NCI-H446 (cell line): ENCODE measurements at regions not wholly inside any gene's neighbourhood (a gene's known extent, or its start where the extent isn't known, plus 50 kb on each side); places are given as distances from the start of the nearest gene placed in this dataset.
"Not testable (repeated sequence)": the region's sequence is repeated elsewhere in the genome, so short reads cannot be mapped to it uniquely, and the experiment has no call there.

ENCODE experiments used
- DNase-seq, 2 experiments: peaks; one replicate each; lab custom pipeline; 2025; lab: John Stamatoyannopoulos, UW

DNA sequence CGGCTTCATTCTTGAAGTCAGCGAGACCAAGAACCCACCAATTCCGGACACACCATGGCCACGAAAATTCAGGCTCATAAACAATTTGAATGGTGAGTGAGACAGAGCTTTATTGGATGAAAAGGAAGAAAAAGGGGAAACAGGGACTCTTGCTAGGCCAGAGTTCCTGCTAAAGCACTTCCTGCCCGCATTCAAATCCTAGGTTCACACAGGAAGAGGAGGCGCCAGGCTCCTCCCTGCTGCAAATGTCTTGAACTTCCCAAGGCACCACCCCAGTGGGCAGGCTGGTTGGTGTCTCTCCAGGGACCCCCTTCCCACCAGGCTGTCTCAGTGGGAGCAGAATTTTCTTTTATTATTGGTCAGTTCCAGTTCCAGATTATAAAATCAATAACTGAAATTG lies 121.2 kb downstream of the FSCB start:
- DNase-seq: no peak

DNA sequence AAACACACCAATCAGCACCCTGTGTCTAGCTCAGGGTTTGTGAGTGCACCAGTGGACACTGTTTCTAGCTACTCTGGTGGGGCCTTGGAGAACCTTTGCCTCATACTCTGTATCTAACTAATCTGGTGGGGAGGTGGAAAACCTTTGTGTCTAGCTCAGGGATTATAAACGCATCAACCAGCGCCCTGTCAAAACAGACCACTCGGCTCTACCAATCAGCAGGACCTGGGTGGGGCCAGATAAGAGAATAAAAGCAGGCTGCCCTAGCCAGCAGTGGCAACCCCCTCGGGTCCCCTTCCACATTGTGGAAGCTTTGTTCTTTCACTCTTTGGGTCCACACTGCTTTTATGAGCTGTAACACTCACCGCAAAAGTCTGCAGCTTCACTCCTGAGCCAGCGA lies 121.8 kb downstream of the FSCB start:
- not testable (repeated sequence) for DNase-seq

DNA sequence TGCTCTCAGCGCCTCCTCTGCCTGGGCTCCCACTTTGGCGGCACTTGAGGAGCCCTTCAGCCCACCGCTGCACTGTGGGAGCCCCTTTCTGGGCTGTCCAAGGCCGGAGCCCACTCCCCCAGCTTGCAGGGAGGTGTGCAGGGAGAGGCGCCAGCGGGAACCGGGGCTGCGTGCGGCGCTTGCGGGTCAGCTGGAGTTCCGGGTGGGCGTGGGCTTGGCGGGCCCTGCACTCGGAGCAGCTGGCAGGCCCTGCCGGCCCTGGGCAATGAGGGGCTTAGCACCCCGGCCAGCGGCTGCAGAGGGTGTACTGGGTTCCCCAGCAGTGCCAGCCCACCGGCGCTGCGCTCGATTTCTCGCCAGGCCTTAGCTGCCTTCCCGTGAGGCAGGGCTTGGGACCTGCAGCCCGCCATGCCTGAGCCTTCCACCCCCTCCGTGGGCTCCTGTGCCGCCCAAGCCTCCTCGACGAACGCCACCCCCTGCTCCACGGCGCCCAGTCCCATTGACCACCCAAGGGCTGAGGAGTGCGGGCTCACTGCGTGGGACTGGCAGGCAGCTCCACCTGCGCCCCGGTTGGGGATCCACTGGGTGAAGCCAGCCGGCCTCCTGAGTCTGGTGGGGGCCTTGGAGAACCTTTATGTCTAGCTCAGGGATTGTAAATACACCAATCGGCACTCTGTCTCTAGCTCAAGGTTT lies 122.3 kb downstream of the FSCB start:
- DNase-seq: not testable (repeated sequence)

DNA sequence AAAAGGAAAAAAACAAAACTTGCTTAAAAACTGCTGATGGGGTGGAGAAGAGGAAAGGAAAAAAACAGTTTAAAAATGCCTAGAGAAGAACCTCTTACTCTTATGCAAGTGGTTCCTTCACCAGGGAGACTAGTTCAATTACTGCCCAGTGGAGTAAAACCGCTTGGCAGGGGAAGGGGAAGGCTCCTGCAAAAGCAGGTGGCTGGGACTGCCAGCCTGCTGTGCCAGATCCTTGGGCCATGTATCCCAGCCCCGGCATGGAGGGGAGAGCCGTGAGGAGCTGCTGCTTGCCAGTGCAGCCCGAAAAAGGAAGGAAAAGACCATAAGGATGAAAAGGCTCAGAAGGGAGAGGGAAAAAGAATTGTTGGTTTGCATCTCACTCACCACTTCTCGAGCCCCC lies 123.0 kb downstream of the FSCB start:
- DNase-seq: peak; percentile 4 to 68

DNA sequence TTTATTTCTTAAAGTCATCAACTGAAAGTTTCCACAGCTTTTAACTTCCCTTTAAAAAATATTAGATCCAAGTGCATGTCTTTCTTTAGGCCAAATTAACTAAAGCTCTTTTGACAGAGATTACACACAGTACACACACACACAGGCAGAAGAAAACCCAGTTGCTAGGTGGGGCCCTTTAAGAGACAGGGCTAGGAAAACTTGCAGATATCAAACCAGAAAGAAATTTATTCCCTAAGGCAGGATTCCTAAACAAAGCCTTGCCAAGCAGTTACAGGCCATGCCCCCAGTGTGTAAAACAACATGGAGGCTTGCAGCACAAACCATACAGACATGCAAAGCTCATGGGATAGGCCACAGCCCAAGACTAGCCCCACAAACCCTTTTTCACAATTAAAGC lies 123.4 kb downstream of the FSCB start:
- no peak for DNase-seq

DNA sequence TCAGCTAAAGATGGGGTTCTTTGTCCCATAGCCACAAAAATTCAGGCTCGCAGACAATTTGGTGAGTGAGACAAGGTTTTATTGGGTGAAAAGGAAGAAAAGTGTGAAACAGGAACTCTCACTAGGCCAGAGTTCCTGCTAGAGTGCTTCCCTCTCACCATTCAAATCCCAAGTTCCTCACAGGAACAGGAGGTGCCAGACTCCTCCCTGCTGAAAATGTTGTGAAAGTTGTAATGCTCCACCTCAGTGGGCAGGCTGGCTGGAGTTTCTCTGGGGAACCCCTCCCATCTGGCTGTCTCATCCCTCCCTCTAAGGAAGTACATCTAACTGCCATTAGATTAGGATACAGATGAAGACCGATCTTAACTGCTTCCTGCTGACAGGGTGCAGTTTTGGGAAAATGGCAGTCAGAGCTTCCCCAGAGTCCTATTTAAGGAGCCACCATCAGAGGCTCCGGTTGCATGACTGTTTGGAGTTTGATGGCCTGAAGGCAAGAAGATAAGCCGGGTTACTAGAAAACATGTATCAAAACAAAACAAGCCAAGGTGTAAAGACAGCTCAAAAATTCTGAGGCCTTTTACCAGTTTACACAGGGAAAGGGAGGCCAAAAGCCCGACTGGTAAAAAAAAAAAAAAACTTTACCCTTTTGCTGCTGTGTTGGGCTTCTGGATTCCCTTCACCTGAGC lies 127.6 kb downstream of the FSCB start:
- DNase-seq: no peak

DNA sequence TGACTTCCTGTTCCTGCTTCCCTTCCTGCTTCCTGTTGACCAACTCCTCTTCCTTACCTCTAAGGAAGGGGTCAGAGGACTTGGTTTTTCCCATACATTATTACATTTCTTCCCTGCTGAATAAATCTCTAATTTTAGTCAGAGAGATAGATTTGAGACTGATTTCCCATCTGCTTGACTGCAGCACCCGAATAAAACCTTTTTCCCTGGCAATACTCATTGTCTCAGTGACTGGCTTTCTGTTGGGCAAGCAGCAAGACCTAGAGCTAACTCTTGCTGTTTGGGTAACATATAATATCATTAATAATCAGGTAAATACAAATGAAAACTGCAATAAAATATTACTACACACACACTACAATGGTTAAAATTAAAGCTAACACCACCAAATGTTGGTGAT lies 132.2 kb downstream of the FSCB start:
- DNase-seq: no peak

DNA sequence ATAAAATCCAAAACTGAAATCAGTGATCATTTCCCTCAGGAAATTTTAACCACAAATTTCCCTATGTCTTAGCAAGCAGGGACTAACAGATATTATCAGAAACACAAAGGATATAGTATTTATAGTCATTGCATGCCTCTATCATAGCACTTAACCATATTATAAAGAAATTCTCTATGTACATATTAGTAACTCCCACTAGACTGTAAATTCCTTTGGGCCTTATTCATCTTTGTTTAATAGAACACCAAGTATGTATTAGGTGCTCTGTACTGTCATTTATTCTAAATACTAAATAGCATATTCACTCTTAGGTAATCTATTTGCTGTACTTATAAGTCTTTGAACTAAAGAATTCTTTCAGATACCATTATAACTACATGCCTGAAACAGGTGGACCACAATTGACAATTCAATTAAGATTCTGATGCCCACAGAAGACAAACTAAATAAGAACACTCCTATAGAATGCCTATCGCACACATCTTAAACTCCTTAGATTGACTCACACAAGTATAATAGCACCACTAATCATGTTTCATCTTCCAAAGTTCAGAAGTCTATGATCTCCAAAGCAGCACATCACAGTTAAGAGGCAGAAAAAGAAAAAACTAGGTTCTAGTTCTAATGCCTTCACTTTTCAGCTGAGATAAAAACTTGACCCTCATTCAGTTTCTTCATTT lies 134.1 kb downstream of the FSCB start:
- no peak for DNase-seq

DNA sequence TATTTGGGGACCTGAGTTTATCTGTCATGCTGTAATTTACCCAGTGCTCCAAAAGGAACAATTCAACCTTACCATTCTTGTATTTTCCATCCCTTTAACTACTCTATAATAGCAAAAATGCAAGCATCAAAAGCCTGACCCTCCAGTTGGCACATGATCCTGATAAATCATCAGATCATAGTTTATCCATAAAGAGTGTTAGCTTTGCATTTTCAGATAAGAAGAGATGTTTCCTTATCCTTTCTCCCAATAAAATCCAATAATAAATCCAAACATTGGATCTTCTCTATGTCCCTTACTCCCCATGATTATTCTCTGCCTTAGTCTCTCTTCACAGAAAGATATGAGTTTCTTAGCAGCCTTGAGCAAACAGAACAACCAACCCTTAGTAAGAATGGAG lies 134.9 kb downstream of the FSCB start:
- DNase-seq: no peak

DNA sequence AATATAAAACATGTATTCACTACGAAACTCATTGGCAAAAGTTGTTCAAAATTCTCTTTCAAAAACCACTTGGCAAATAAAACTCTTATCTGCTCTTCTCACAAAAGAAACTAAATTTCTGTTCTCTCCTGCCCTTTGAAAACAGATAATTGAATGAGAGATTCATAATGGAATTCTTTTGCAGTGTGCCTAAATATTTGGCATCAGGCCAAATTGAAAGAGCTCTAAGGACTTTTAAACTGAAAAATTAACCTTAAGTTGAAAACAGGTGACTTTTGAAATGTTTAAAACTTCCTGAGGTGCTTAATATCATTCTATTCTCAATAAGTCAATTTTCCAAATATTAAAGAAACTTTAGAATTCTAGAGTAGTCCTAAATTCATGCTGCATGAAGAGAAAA lies 136.4 kb downstream of the FSCB start:
- peak in 1 of 2 experiments; percentile 10 for DNase-seq

DNA sequence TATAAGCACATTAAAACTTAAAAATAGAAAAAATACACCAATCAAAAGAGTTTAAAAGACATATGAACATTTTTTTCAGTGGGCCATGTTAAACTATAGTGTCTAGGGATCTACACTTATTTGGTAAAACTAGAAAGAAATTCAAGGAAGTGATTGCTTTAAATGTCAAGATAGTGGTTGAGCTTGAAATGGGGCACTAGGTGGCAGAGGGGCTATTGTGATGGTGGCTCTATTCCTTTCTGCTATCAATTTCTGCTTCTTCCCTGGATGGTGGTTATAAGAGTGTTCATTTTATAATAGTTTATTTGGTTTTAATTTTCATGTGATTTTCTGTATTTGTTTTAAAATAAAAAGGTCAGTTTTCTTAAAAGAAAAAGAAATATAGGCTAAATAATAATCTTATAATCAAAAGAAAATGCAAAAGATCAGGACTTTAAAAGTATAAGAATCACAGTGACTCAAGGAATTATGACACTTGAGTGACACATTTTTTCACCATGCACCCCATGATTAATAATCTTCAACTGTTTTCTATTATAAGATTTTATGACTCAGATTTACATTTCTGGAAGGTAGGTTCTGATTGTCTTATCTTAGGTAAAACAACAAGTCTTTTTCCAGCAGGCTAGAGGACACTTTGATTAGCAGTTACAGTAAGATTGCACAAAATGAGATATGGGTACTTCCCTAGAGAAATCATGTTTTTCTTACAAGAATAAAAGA lies 137.5 kb downstream of the FSCB start:
- peak in 1 of 2 experiments; percentile 8 for DNase-seq

DNA sequence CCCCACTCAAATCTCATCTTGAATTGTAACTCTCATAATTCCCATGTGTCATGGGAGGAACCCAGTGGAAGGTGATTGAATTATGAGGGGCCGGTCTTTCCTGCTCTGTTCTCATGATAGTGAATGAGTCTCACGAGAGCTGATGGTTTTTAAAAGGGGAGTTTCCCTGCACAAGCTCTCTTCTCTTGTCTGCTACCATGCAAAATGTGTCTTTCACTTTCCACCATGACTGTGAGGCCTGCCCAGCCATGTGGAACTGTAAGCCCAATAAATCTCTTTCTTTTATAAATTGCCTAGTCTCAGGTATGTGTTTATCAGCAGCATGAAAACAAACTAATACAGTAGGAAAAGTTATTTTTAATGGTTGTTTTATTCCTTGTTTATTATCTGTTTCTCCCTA lies 146.0 kb downstream of the FSCB start:
- no peak for DNase-seq

DNA sequence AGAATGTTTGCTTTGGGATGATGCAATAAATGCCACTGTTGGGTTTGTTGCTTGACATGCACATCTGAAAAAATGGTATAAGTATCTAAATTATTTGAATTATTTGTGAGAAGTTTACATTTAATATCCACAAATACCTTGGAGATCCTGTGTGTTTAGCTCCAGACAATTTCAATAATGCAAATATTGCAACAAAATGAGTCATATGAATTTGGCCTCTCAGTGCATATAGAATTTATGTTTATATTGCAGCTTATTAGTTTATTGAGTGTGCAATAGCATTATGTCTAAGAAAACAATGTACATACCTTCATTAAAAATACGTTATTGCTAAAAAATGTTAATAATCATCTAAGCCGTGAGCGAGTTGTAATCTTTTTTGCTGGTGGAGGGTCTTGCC lies 153.3 kb downstream of the FSCB start:
- no peak for DNase-seq

DNA sequence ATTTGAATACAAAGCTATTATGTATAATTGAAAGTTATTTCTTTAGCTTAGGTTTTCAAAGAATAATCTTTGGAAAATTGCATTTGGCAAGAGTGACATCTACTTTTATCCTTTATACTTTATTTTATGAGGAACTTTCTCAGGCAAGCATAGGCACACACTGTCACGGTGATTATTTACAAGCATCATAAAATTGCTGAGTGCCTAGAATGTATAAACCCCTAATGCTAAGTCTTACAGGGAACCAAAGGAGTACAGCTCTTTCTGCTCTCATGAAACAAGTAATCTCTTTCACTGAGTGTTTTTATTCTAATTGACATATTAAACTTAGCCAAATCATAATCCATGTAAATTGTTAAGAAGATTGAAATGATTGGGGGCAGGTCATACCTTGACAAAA lies 154.9 kb downstream of the FSCB start:
- DNase-seq: no peak

DNA sequence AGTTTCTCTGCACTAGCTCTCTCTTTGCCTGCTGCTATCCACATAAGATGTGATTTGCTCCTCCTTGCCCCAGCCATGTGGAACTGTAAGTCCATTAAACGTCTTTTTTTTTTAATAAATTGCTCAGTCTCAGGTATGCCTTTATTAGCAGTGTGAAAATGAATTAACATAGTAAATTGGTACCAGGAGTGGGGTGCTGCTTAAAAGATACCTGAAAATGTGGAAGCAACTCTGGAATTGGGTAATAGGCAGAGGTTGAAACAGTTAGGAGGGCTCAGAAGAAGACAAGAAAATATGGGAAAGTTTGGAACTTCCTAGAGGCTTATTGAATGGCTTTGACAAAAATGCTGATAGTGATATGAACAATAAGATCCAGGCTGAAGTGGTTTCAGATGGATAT lies 159.8 kb downstream of the FSCB start:
- DNase-seq: no peak

DNA sequence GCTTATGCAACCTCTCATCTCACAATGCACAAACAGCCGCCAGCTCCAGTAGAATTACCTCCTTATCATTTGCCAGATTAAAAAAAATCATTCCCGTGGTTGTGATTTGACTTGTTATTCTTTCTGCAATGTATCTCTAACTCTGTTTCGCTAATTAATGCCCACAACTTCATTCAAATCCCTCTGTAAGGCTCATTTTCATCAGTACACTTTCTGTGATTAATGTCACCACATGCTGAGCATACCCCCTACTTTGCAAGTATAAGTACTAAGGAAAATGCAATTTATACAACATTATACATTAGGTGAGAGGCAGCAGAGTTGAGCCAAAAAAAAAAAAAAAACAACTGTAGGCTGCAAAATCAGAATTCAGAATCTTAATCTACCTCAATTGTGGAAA lies 166.0 kb downstream of the FSCB start:
- no peak for DNase-seq

DNA sequence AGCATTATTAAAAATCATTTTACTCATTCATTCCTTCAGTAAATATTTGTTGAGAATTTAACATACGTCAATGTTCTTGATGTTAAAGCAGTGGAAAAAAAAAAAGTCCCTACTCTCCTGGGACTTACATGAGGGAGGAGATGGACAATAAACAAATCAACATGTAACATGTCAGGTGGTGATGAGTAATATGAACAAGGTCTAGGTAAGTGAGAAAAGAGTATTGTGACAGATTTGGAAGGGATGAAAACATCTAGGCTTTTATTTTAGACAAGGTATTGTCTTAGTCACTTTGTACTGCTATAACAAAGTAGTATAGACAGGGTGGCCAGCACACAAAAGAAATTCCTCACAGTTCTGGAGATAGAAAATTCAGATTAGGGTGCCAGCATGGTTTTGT lies 167.2 kb downstream of the FSCB start:
- DNase-seq: no peak

DNA sequence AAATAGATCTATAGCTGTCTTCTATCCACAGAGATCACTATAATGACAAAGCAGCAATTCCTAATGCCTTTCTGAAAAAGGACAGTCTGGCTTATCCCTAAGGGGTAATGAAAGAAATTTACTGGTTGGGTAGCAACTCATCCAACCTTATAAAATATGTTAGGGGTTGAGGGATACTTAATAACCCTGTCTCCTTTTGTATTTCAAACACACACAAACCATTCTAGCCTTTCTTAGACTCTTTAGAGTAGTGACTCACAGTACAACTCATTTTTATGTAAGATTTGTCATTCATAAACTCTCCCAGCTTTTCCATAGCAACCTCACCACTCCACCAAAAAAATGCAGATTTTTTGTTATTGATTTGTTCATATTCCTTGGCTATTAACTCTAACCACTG lies 167.9 kb downstream of the FSCB start:
- DNase-seq: no peak

DNA sequence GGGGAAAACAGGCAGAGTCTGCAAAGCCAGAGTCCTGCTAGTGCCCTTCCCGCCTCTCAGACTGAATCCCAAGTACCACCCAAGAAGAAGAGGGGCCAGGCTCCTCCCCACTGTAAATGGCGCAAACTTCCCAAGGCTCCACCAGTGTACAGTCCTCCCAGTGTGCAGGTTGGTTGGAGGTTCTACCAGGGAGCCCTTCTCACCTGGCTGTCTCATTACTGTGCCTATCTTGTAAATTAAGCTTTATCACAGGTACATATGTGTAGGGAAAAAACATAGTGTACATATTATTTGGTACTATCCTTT lies 189.7 kb downstream of the FSCB start:
- DNase-seq: no peak

DNA sequence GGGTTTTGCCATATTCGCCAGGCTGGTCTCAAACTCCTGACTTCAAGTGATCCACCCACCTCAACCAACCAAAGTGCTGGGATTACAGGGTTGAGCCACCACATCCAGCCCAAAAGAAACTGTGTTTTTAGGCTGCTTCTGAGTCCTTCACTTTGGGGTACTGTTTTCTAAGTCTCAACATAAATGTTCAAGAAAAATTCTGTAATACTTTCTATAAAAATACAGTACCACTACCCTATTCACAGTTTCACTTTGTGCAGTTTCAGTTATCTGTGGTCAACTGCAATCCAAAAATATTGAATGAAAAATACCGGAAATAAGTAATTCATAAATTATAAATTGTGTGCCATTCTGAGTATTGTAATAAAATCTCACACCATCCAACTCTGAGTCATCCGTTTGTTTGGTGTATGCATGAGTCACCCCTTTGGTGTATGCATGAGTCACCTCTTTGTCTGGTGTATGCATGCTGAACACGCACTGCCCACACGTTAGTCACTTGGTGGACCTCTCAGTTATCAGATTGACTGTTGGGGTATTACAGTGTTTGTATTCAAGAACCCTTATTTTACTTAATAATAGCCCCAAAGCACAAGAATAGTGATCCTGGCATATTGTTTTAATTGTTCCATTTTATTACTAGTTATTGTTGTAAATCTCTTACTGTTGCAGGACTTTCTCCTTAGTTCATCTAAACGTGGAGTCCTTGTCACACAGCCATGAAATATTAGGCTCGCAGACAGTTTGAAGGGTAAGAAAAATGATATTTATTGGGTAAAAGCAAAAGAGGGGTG lies 190.2 kb downstream of the FSCB start:
- peak in 1 of 2 experiments; percentile 61 for DNase-seq

DNA sequence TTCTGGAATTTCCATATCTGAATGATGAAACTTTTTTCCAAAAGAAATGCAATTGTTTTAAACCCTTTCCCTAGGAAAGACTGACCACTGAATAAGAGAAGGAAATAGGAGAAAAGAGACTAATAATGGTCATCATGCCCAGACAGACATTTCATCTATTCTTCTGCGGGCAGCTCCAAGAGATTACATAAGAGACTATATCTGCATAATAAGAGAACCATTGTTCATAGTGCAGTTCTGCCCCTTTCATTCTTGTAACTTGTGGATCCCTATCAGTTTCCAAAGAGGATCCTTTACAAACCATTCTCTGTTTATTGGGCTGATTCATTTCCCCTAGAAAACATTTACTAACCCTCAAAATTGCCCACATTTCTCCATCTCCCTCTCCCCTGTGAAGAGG lies 197.8 kb downstream of the FSCB start:
- DNase-seq: no peak

DNA sequence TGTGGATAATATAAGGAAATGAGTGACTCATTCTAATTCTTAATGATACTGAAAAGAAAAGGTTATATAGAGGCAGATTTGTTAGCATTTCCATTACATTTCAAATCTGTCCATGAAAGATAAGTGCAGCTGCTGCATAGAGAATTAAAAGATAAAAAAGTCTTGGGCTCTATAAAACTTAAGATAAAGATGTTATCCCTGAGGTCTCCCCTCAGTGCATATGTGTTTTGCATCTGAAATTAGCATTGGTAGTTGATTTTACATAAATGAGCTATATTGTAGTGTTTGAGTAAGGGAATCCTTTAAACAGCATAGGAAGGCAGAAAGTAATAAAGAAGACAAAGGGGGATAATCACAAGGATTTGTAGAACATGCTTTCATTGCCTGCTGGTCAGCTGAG lies 206.2 kb downstream of the FSCB start:
- no peak for DNase-seq
